ENCODE measurements at regions not wholly inside any gene's neighbourhood (a gene's known extent, or its start where the extent isn't known, plus 50 kb on each side); places are given as distances from the start of the nearest gene placed in this dataset.

GRCh38 chrX:143994206-143994605, 110.3 kb downstream of the UBE2NL start:
- TF ChIP-seq ELF4 (CRISPR knock-in tag; IDR thresholded peaks at IDR 0.05; ENCODE audit: borderline replicate concordance) (no peak), MIXL1 (CRISPR knock-in tag; IDR thresholded peaks at IDR 0.05) (no peak), CTCF (CRISPR knock-in tag; IDR thresholded peaks at IDR 0.05) (no peak), ASH2L (IDR thresholded peaks at IDR 0.05; ENCODE audit: insufficient read length, low read depth, low read length) (no peak), EHMT2 (IDR thresholded peaks at IDR 0.05; ENCODE audit: borderline replicate concordance, low read depth, low read length) (no peak), ETS1 (CRISPR knock-in tag; IDR thresholded peaks at IDR 0.05) (no peak), PHF20 (CRISPR knock-in tag; IDR thresholded peaks at IDR 0.05) (no peak), ELF1 (CRISPR knock-in tag; IDR thresholded peaks at IDR 0.05) (no peak), ZNF709 (CRISPR knock-in tag; IDR thresholded peaks at IDR 0.05) (no peak)
